ENCODE measurements at regions not wholly inside any gene's neighbourhood (a gene's known extent, or its start where the extent isn't known, plus 50 kb on each side); places are given as distances from the start of the nearest gene placed in this dataset.

DNA sequence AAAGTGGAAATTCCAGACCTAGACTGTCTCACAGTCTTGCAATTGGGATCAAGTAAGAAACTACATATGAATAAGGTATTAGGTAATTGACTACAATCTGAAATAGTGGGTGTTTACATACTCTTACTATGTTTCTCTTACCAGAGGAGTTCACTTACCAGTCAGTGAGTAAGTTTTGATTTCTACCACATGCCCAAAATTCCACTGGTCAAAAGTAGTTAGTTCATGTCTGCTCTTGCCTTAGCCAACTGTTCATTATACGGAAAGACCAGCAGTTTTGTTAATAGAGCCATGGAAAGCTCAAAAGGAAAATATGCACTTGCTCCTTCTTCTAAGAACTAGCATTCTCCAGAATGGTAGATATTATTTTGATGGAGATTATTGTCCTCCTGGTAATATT lies 490.8 kb downstream of the RFC3 start:
- DNase-seq (ENCODE audit: low read depth, low spot score) = no peak

DNA sequence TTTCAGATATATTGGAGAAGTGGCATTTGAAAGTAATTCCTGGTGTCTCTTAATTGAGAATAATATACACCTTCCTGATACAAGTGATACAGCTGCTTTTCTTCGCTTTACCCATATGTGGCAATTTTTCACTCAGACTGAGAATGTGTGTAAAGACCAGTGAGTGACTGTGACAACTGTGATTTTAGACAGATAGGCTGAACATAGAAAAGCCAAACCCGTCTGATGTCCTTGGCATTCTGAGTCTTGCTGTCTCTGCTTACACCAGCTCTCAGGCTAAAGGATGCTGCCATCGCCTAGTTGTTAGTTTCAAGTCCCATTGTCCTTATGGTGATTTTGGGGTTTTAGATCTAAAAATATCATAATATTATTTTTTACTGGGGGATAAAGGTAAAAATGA lies 492.6 kb downstream of the RFC3 start:
- DNase-seq (ENCODE audit: low read depth, low spot score) = no peak

DNA sequence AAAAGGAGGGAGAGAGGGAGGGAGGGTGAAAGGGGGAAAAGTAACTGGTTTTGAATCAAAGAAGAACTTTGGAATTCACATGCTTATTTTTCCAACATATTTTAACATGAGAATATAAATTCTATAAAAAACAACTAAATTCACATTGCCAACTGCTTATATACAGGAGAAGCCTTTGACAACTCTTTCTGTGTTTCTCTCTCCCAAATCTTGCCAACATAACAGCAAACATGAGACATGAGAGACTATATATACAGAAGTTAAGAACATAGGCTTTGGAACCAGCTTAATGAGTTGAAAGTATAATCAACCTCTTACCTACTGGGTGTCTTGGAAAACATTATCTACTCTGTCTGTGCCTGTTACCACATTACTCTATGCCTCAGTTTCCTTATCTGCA lies 493.3 kb downstream of the RFC3 start:
- DNase-seq (ENCODE audit: low read depth, low spot score) = no peak

DNA sequence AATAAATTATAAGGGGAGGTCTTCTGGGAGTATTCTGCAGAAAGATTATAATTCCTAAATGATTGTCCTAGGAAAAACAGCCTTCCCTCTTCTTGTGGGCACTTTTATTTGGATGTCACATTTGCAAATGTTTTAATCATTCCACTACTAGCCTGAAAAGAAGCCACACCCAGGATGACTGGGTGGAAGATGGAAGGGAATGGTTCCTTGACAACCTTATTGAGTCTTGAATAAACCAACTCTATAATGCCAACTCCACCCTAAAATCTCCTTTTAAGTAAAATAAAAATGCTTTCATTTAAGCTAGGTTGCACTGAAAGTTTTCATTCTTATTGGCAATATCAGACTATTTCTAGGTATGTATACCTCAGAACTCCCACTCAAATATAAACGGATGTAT lies 494.6 kb downstream of the RFC3 start:
- DNase-seq (ENCODE audit: low read depth, low spot score) = no peak

DNA sequence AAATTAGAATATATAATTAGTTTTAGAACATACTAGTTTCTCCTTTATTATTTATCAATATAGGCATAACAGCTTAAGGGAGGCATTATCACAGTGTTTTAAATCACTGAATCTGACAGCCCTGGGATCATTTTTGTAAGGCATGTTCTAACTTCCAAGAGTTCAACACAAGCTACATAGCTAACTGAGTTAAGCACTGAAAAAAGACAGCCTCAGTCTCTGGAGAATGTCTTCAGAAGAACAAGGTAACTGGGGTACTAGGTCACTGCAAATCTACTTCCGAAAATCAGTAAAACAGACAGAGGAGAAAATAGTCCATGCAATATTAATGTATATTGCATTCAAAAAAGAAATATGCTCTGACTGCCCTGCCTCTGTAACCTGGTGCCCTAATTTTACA lies 502.1 kb downstream of the RFC3 start:
- DNase-seq (ENCODE audit: low read depth, low spot score) = no peak

DNA sequence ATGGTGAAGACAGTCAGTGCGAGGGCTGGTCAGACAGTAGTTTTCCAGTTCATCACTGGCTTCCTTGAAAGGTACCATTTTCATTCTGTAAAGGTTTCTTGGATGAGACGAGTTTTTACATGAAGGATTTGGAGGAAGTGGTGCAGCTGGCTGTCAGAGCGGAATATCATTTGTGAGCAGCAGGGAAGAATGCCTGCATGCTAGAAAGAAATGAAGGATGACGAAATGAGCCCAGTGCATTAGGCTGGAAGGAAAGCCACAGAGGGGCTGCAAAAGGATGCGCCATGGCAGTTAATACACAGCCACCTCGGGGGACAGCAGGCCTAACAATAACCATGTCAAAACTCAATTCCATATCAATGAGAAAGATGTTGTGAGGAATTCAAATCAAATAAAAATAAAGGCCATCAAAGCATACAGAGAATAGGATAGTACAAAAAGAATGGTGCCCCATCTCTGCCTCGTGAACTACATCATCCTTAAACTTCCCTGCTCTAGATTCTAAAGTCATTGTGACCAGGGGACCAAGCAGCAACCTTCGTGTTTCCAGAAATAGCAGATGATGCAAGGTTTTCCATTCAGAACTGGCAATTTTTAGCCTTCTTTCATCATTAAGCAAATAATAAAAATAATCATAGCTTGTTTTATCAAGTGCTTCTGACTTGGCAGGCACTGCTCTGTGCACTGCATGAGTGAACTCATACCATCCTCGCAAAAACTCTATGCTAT lies 504.2 kb downstream of the RFC3 start:
- no peak for DNase-seq (ENCODE audit: low read depth, low spot score)

DNA sequence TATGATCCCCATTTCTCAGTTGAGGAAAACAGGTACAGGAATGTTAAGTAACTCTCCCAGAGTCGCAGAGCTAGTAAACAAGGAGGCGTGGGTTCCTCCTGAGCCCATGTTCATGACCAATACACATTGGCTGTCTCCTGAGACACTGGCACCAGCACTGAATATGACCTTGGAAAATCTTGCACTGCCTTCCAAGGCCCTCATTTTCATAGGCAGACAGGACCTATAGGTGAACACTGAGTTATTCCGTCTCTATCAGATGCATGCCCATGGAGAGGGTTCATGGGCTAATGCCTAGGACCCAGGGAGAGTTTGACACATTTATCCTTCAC lies 504.8 kb downstream of the RFC3 start:
- no peak for DNase-seq (ENCODE audit: low read depth, low spot score)

DNA sequence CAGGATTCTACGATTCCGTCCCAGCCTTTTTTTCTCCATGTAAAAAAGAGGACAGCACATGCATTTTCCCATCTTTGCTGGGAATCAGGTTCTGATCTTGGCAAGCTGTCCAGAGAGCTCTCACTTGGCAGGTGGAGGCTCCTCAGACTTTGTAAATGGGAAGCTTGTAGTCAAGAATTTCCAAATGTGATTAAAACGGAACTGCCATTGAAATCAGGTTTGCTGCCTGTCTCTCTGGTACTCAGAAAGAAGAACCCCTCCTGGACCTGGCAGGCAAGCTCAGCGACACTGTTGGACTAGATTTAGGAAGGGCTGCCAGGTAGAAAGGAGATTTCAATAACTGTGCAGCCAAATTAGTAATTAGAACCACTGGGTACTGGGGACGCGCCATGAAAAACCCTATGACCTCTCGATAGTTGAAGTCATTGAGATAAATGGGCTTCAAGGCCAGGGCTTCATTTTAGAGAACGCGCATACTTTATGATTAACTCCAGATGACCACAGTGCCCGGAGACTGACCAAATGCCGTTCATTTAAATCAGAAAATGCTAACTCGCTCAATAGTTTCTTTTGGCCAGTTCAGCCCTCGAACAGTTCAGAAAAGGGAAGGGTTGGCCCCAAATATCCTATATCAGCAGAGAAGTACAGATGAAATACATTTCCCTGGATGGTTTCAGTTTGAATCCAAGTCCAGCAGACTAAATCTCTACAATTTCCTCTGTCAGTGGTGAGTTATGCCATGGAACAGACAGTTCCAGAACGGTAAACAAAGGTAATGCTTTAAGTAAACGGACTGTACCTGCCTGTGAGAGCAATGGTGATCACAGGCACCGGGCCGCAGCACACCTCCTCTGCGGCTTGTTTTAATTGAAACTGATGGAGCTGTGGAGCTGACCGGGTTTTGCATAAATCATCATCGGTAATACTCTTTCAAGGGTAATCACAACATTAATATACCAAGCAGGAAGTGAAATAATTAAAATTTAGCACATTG lies 517.4 kb downstream of the RFC3 start:
- no peak for DNase-seq (ENCODE audit: low read depth, low spot score)

DNA sequence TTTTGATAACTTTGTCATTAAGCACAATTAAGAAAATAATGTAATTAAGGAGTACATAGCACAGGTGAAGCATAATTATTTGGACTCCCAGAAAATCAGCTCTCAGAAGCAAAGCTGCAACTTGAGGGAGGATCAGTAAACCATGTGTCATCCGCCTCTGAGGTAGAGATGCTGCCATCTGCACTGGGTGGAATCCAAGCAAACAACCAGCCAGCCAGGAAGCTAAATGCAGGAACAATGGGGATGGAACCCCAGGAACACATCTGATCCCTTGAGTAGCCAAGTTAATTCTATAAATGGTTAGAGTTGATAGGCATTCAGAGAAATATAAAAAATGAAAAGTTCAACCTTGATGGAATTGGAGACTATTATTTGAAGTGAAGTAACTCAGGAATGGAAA lies 520.2 kb downstream of the RFC3 start:
- no peak for DNase-seq (ENCODE audit: low read depth, low spot score)

DNA sequence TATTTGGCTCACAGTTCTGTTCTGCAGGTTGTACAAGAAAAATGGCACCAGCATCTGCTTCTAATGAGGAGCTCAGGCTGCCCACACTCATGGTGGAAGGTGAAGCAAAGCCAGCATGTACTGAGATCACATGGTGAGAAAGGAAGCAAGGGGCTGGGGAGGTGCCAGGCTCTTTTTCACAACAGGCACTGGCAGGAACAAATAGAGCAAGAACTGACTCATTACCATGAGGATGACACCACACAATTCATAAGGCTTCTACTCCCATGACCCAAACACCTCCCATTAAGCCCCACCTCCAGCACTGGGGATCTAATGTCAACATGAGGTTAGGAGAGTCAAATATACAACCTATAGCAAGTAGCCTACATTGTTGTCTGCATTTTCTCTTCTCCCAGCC lies 522.6 kb downstream of the RFC3 start:
- DNase-seq (ENCODE audit: low read depth, low spot score) = no peak

DNA sequence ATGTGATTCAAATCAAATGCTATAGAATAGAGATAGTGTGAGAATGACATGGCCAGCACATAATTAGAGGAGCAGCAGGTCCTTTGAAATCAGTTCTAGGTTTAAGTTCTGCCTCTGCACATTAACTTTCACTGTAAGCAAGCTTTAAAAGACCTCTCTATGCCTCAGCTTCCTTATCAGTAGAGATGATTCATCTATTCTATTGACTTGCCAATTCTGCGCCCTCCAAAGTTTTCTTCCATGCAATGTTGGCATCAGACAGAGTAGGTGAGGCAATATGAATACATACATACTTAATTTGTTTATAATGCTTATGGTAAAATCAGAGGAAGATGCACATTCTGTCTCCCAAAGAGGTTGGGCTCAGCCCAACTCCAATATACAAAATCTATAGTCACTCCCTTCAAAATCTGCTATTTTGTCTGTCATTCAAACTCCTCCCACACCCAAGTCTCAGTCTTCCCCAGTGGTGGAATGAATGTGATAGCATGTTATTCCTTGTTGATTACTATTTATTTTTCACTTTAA lies 525.5 kb downstream of the RFC3 start:
- DNase-seq (ENCODE audit: low read depth, low spot score) = no peak

DNA sequence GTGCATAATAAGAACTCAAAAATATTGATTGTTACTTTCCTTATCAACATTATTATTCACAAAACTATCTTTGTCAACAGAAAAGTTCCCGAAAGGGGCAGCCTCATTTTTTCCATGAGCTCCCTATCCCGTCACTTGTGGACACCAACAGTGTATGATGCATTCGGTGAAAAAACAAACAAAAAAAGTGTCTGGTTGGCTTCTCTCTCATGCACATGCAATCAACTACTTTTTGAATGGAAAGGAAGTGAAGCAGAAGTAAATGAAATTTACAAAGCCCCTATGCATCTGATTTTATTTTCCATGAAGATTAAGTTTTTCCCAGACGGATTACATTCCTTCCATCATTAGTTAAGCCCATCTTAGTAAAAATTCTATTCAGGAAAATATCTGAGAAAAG lies 526.9 kb downstream of the RFC3 start:
- no peak for DNase-seq (ENCODE audit: low read depth, low spot score)

DNA sequence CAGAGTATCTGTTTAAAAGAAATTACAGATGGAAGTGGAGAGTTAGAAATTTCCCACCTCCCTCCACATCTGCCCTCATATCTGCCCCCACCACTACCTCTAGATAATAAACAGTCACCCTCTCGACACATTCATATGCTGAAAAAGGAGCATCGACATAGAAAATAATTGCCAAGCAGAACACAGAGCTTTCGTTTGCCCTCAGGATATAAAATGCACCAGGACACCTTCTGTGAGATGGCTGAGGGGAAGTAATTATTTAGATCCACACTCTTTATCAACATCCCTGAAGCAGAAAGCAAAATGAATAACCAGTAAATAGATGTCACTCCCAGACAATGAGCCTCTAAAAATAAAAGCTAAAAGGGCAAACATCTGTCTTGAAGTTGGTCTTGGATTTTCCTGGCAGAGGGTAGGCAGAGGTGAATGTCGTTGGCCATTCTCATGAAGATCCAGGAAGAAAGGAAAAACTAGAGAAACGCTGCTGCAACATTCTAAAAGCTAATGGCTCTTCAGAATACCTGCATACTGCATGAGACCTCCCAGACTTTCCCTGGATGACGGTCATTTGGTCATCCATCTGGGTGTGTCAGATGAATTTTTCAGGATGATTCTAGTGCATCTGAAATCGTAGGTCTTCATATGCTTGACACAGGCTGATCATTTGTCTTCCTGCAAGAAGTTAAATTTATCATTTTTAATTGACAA lies 527.5 kb downstream of the RFC3 start:
- peak; percentile 12 for DNase-seq (ENCODE audit: low read depth, low spot score)

DNA sequence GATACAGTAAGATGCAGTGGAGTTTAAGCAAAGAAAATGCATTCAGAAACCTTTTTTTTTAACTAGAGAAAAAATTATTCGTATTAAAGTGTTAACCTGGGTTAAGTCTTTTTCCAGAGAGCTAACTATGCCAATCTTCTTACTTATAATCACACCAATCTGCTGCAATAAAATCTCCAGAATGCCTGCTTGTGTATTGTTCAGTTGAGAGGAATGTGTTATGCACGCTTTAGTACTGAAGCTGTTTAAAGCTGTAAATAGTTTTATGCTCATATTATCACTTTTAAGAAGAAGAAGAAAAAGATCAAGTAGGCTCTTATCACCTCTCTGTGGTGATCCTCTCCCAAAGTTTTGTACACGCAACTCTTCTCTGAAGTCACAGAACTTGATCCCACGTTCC lies 528.7 kb downstream of the RFC3 start:
- DNase-seq (ENCODE audit: low read depth, low spot score) = no peak

DNA sequence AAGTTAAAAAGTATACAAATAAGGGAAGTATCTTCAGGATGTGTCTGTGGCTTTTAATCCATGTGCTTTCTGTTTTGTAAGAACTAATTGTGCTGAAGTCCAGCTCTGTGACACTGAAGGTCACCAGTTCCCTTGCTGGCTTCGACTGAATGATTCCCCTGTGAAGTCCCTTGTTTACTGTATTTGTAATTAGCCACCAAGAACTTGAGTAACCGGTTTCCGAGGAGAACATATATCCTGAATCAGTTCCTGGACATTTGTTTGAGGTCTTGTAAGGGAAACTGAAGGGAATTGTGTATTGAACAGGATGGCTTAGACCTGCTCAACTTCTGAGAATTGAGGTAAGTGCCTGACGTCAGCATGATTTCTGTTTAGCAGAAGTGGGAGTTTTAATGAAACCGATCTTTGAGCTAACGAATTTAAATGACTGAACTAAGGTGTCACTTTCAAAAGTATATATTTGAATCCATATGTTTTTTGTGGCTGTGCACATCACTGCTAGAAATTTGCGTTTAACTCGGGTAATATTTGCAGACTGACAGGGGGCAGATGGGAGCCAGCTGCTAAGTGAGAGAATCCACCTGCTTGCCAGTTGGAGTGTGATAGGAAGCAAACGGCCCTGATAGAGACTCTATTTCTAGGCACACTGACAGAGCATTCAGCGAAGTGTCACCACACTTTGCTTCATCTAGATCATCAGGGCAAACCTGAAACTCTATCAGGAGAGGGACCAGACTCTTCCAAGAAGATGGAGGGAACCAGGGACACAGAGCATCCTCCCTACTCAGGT lies 530.0 kb downstream of the RFC3 start:
- peak; percentile 35 for DNase-seq (ENCODE audit: low read depth, low spot score)

DNA sequence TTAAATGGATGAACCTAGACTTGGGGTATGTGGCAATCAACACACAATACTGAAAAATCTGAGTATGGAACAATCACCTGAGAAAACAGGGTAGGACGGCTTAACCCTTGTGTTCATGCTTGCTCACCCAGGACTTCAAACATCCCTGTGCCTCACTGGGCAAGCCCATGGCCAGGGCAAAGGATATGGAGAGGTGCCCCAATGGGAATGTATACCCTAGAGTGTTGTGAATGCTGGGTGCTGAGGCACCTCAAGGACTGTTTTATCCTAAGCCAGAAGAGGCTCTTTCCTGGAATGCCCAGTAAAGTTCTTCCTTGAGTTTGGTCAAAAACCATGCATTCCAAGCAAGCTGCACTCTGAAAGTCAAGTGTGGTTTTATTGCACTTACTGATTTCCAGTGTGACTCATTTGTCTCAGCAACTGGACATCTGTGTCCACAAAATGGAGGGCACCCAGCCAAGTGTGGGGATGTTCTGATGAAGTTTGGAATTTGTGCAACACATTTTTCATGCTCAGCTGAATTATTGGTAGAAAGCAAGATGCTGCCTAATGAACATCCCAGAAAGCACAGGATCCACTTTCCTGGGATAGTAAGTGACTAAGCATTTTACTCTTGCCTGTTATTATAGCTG lies 531.3 kb downstream of the RFC3 start:
- no peak for DNase-seq (ENCODE audit: low read depth, low spot score)

DNA sequence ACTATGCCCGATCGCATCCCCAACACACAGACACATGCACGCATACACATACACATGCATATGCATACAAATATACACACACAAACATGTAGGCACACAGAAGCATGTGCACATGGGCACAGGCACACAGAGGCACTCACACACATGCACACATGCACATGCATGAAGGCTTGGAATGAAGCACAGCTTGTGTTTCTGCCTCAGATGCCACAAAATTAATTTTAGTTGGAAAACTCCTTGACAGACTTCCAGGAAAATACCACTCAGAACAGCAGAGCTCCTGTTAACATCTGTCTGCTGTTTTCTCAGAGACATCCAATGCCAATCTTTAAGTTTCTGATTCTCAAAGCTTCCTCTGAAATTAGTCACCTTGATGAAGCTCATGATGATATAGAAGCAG lies 532.7 kb downstream of the RFC3 start:
- DNase-seq (ENCODE audit: low read depth, low spot score) = no peak

DNA sequence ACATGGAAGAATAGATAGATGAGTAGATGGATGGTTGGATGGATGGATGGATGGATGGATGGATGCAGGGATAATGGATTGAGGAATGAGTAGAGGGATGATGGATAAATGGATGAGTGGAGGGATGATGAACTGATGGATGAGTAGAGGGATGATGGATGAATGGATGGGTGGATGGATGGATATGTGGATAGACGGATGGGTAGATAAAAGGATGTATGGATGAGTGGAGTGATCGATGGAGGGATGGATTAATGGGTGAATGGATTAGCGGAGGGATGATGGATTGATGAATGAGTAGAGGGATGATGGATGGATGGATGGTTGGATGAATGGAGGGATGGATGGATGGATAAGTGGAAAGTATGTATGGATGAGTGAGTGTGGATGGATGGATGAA lies 533.2 kb downstream of the RFC3 start:
- no peak for DNase-seq (ENCODE audit: low read depth, low spot score)

DNA sequence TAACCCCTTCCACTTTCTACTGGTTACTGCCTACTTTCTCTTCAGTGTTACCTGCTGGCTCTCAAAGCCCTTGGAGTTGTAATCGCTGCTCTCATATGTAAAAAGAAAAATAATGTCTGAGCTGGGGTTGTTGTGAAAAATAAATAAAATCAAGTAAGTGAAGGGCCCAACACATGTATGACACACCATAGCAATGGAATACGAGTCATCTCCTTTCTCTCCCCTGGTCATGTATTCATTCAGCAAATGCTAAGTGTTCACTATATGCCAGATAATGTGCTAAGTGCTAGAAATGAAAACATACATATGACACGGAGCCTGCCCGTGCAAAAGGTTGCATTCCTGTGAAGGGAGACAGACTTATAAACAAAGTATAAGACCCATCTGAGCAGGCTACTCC lies 535.0 kb downstream of the RFC3 start:
- no peak for DNase-seq (ENCODE audit: low read depth, low spot score)

DNA sequence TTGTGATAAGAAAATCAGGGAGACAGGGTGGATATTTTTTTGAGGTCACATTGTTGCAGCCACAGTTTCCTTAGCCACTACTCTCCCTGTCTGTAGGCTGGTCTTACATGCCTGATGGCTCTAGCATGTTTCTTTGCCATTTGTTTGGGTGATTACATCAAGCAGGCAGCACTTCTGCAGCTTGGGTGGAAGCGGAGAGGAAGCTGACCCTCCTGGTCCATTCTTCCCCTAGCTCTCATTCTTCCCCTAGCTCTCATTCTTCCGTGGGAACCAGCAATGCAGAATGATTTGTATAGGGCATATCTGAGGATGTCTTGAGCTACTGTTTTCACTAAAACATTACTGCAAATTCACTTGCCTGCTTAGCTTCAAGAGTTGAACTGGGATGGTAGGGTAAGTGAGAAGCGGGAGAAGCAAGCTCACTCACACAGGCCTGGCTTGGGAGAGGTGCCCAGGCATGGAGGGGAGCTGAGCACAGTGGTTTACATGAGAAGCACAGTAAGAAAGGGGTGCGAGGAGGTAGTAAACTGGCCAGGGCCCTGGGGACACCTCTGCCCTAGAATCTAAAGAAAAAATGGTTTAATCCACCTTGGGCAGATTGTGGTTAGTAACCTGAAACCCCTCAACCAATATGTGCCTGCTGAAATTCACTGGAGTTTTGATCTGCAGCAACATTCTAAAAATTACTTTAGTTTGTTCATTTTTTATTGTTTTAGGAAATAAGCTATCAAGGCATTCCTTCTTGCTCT lies 538.9 kb downstream of the RFC3 start:
- DNase-seq (ENCODE audit: low read depth, low spot score) = no peak

Measured in ELF-1 (cell line).